CD4-positive, CD25-positive, alpha-beta regulatory T cell (primary cell): ENCODE measurements at regions not wholly inside any gene's neighbourhood (a gene's known extent, or its start where the extent isn't known, plus 50 kb on each side); places are given as distances from the start of the nearest gene placed in this dataset.
A peak's percentile ranks its signal among the peaks of the same experiment; 100 is the strongest.
"Not testable (repeated sequence)": the region's sequence is repeated elsewhere in the genome, so short reads cannot be mapped to it uniquely, and the experiment has no call there.

Experiments used
- ATAC-seq, 2 donors: fragments of 150-1000 bp; cut with Tn5 transposase; one replicate each; pipeline ENCODE4 v1.10.0; 2021; ENCODE audit warnings: low read depth in 2 of 2, moderate number of reproducible peaks in 2 of 2, moderate library complexity in 1 of 2
- DNase-seq, 3 donors: peaks; one replicate each; pipeline versions ENCODE4 v3.0.0 to v3.0.0-alpha.2; 2012 to 2022; ENCODE audit warnings: mixed read lengths in 1 of 3
- H3K27ac ChIP-seq: one replicate; pipeline ENCODE4 v1.7.0; 2013; ENCODE audit warnings: mild to moderate bottlenecking, low read length; ENCODE audit not compliant: insufficient read depth, poor library complexity, severe bottlenecking
- H3K27me3 ChIP-seq: one replicate; pipeline ENCODE4 v1.7.0; 2013; ENCODE audit warnings: low read length; ENCODE audit not compliant: control insufficient read depth, insufficient read depth
- H3K36me3 ChIP-seq: one replicate; pipeline ENCODE4 v1.7.0; 2013; ENCODE audit warnings: mild to moderate bottlenecking, low read length, moderate library complexity; ENCODE audit not compliant: control insufficient read depth, insufficient read depth
- H3K4me1 ChIP-seq: 2 replicates; pipeline ENCODE4 v1.7.0; 2013; ENCODE audit warnings: mild to moderate bottlenecking, low read length; ENCODE audit not compliant: insufficient read depth, control insufficient read depth, poor library complexity, severe bottlenecking
- H3K4me3 ChIP-seq: one replicate; pipeline ENCODE4 v1.7.0; 2013; ENCODE audit warnings: low read depth, mild to moderate bottlenecking, low read length, moderate library complexity
- H3K9me3 ChIP-seq, 2 experiments: 1 replicate in 1 of 2; 2 replicates in 1 of 2; pipeline ENCODE4 v1.7.0; 2013; ENCODE audit warnings: low read length in 2 of 2, mild to moderate bottlenecking in 1 of 2, moderate library complexity in 1 of 2; ENCODE audit not compliant: control insufficient read depth in 2 of 2
- H3K27ac Mint-ChIP-seq, 3 donors: one replicate each; pipeline ENCODE4 v1.8.0; 2020 to 2022; ENCODE audit warnings: mild to moderate bottlenecking in 3 of 3, mixed read lengths in 3 of 3, moderate library complexity in 2 of 3
- H3K27me3 Mint-ChIP-seq: one replicate; pipeline ENCODE4 v1.8.0; 2022; ENCODE audit warnings: mild to moderate bottlenecking, mixed read lengths
- H3K36me3 Mint-ChIP-seq: one replicate; pipeline ENCODE4 v1.8.0; 2020; ENCODE audit warnings: mixed read lengths
- H3K4me1 Mint-ChIP-seq, 4 donors: one replicate each; pipeline ENCODE4 v1.8.0; 2020 to 2022; ENCODE audit warnings: mixed read lengths in 4 of 4, mild to moderate bottlenecking in 1 of 4
- H3K4me3 Mint-ChIP-seq, 4 donors: one replicate each; pipeline ENCODE4 v1.8.0; 2020 to 2022; ENCODE audit warnings: mild to moderate bottlenecking in 4 of 4, mixed read lengths in 4 of 4, moderate library complexity in 3 of 4
- H3K9me3 Mint-ChIP-seq, 7 donors: one replicate each; pipeline ENCODE4 v1.8.0; 2020 to 2022; ENCODE audit warnings: mixed read lengths in 7 of 7, mild to moderate bottlenecking in 3 of 7, moderate library complexity in 2 of 7

- H3K4me1 Mint-ChIP-seq = peaks cover 0 to 26% (median 11%) of the 10 kb centered on the region in 4 donors
- peaks cover 18% of the 10 kb centered on the region for H3K27me3 Mint-ChIP-seq
- H3K9me3 Mint-ChIP-seq = peaks cover 0 to 40% (median 8%) of the 10 kb centered on the region in 7 donors
- DNase-seq = peak; percentile 20 to 69 (median 62)
- H3K36me3 Mint-ChIP-seq = no peaks in the 10 kb centered on the region
- H3K9me3 ChIP-seq = peaks cover 0 to 11% of the 10 kb centered on the region in 2 experiments
- H3K4me3 Mint-ChIP-seq = peak overlapping the region; percentile 49 to 86 (median 73)
- peak overlapping the region in 1 of 3 donors; percentile 38 for H3K27ac Mint-ChIP-seq
- peaks cover 5% of the 10 kb centered on the region for H3K27me3 ChIP-seq
- H3K36me3 ChIP-seq = no peaks in the 10 kb centered on the region
- peak; percentile 40 to 50 for ATAC-seq
- peaks cover 17% of the 10 kb centered on the region for H3K4me1 ChIP-seq
- peak overlapping the region; percentile 47 for H3K4me3 ChIP-seq
- no peak overlapping the region for H3K27ac ChIP-seq
Measured at GRCh38 chr9:63816751-63817621, 1468.0 kb downstream of the FOXD4L5 start.

GRCh38 chr9:63814970-63815669 is 1469.9 kb downstream of the FOXD4L5 start:
- H3K9me3 Mint-ChIP-seq = peaks cover 0 to 37% (median 6%) of the 10 kb centered on the region in 7 donors

GRCh38 chr9:63813391-63814021 is 1471.5 kb downstream of the FOXD4L5 start:
- Histone ChIP-seq H3K4me1 (peaks cover 17% of the 10 kb centered on the region), H3K9me3 (peaks cover 0 to 11% of the 10 kb centered on the region in 2 experiments)
- peak overlapping the region in 1 of 4 donors; percentile 35 for H3K4me3 Mint-ChIP-seq
- H3K36me3 ChIP-seq, ATAC-seq, H3K27ac Mint-ChIP-seq, DNase-seq, H3K27ac ChIP-seq, H3K27me3 ChIP-seq, H3K36me3 Mint-ChIP-seq, H3K4me3 ChIP-seq: not testable (repeated sequence)
- H3K4me1 Mint-ChIP-seq = peaks cover 0 to 26% (median 11%) of the 10 kb centered on the region in 4 donors
- peaks cover 18% of the 10 kb centered on the region for H3K27me3 Mint-ChIP-seq
- peaks cover 0 to 42% (median 7%) of the 10 kb centered on the region in 7 donors for H3K9me3 Mint-ChIP-seq

More at GRCh38 chr9:63814970-63815669, 1469.9 kb downstream of the FOXD4L5 start:
- not testable (repeated sequence) for H3K4me3 ChIP-seq, H3K27me3 ChIP-seq, H3K4me3 Mint-ChIP-seq, H3K27ac Mint-ChIP-seq, H3K36me3 Mint-ChIP-seq, H3K36me3 ChIP-seq, DNase-seq, H3K27ac ChIP-seq, ATAC-seq
- Mint-ChIP-seq H3K27me3 (peaks cover 18% of the 10 kb centered on the region), H3K4me1 (peaks cover 0 to 26% (median 11%) of the 10 kb centered on the region in 4 donors)
- peaks cover 0 to 11% of the 10 kb centered on the region in 2 experiments for H3K9me3 ChIP-seq
- H3K4me1 ChIP-seq = peaks cover 17% of the 10 kb centered on the region

GRCh38 chr9:63812822-63813221 is 1472.2 kb downstream of the FOXD4L5 start:
- peak; percentile 40 to 44 for ATAC-seq
- H3K27ac ChIP-seq, H3K4me3 Mint-ChIP-seq, H3K27me3 ChIP-seq, H3K9me3 ChIP-seq, DNase-seq, H3K36me3 Mint-ChIP-seq, H3K36me3 ChIP-seq, H3K27ac Mint-ChIP-seq, H3K4me3 ChIP-seq: not testable (repeated sequence)
- H3K27me3 Mint-ChIP-seq = peaks cover 12% of the 10 kb centered on the region
- H3K4me1 ChIP-seq = peaks cover 12% of the 10 kb centered on the region
- peaks cover 0 to 40% (median 7%) of the 10 kb centered on the region in 7 donors for H3K9me3 Mint-ChIP-seq
- peaks cover 0 to 22% (median 8%) of the 10 kb centered on the region in 4 donors for H3K4me1 Mint-ChIP-seq

- H3K9me3 ChIP-seq, H3K4me3 Mint-ChIP-seq, DNase-seq, H3K27ac Mint-ChIP-seq, H3K4me3 ChIP-seq, H3K4me1 ChIP-seq, H3K4me1 Mint-ChIP-seq, ATAC-seq, H3K36me3 Mint-ChIP-seq, H3K27me3 ChIP-seq, H3K27me3 Mint-ChIP-seq, H3K27ac ChIP-seq, H3K36me3 ChIP-seq: not testable (repeated sequence)
- peaks cover 0 to 27% (median 10%) of the 10 kb centered on the region in 7 donors for H3K9me3 Mint-ChIP-seq
Measured at GRCh38 chr9:63804205-63804604, 1480.8 kb downstream of the FOXD4L5 start.

- H3K36me3 ChIP-seq, H3K4me1 ChIP-seq, H3K4me3 Mint-ChIP-seq, H3K36me3 Mint-ChIP-seq, H3K27ac ChIP-seq, H3K27me3 ChIP-seq, H3K27me3 Mint-ChIP-seq, DNase-seq, H3K27ac Mint-ChIP-seq, H3K9me3 ChIP-seq, H3K4me3 ChIP-seq, ATAC-seq, H3K4me1 Mint-ChIP-seq: not testable (repeated sequence)
- peaks cover 5 to 34% (median 13%) of the 10 kb centered on the region in 7 donors for H3K9me3 Mint-ChIP-seq
Measured at GRCh38 chr9:63794081-63794685, 1490.8 kb downstream of the FOXD4L5 start.

GRCh38 chr9:63787454-63787853 is 1497.6 kb downstream of the FOXD4L5 start:
- not testable (repeated sequence) for H3K27ac ChIP-seq, DNase-seq, H3K27me3 ChIP-seq, H3K9me3 ChIP-seq, H3K27ac Mint-ChIP-seq, H3K27me3 Mint-ChIP-seq, H3K4me1 ChIP-seq, H3K4me3 ChIP-seq, H3K4me1 Mint-ChIP-seq, H3K36me3 Mint-ChIP-seq, H3K4me3 Mint-ChIP-seq, ATAC-seq, H3K36me3 ChIP-seq
- H3K9me3 Mint-ChIP-seq = peaks cover 5 to 36% (median 11%) of the 10 kb centered on the region in 7 donors
